KMS-11 (cell line): ENCODE measurements at regions not wholly inside any gene's neighbourhood (a gene's known extent, or its start where the extent isn't known, plus 50 kb on each side); places are given as distances from the start of the nearest gene placed in this dataset.

Source experiments
- H2AFZ ChIP-seq: fragments of 200-600 bp; sonication (generic); 2 replicates; pipeline ENCODE4 v1.6.1; 2016; ENCODE audit warnings: antibody characterized with exemption, mixed run types, low read depth
- H3K27ac ChIP-seq: fragments of 200-600 bp; sonication (generic); 2 replicates; pipeline ENCODE4 v1.6.1; 2016; ENCODE audit warnings: mild to moderate bottlenecking, mixed run types
- H3K27me3 ChIP-seq: fragments of 200-600 bp; sonication (generic); 2 replicates; pipeline ENCODE4 v1.6.1; 2017; ENCODE audit warnings: mild to moderate bottlenecking, low read depth, mixed run types, moderate library complexity; ENCODE audit not compliant: insufficient read depth
- H3K36me3 ChIP-seq: fragments of 200-600 bp; sonication (generic); 2 replicates; pipeline ENCODE4 v1.6.1; 2017; ENCODE audit warnings: mild to moderate bottlenecking, mixed run types; ENCODE audit not compliant: insufficient read depth
- H3K4me1 ChIP-seq: fragments of 200-600 bp; sonication (generic); 2 replicates; pipeline ENCODE4 v1.6.1; 2016; ENCODE audit warnings: mild to moderate bottlenecking, low read depth, mixed run types; ENCODE audit not compliant: poor library complexity, severe bottlenecking
- H3K4me2 ChIP-seq: fragments of 200-600 bp; sonication (generic); 2 replicates; pipeline ENCODE4 v1.7.0; 2016; ENCODE audit warnings: mild to moderate bottlenecking, mixed run types
- H3K4me3 ChIP-seq: fragments of 200-600 bp; sonication (generic); IDR thresholded peaks from 2 replicates; pipeline ENCODE4 v1.6.1; 2017; ENCODE audit warnings: low read depth, low read length, mixed read lengths; ENCODE audit not compliant: insufficient read depth
- H3K79me2 ChIP-seq: fragments of 200-600 bp; sonication (generic); 2 replicates; pipeline ENCODE4 v1.6.1; 2016; ENCODE audit warnings: low read depth, mixed run types; ENCODE audit not compliant: insufficient read depth
- H3K9ac ChIP-seq: fragments of 200-600 bp; sonication (generic); 2 replicates; pipeline ENCODE4 v1.6.1; 2016; ENCODE audit warnings: mild to moderate bottlenecking, mixed run types
- H4K20me1 ChIP-seq: fragments of 200-600 bp; sonication (generic); 2 replicates; pipeline ENCODE4 v1.6.1; 2016; ENCODE audit warnings: mild to moderate bottlenecking, mixed run types; ENCODE audit not compliant: insufficient read depth
- TF ChIP-seq, protein P1 (sequence below): fragments of 200-600 bp; sonication (generic); conservative IDR thresholded peaks from 2 replicates; pipeline ENCODE4 v1.6.1; 2017; ENCODE audit warnings: low read depth, mild to moderate bottlenecking, antibody characterized with exemption, low read length, moderate library complexity, mixed read lengths

DNA sequence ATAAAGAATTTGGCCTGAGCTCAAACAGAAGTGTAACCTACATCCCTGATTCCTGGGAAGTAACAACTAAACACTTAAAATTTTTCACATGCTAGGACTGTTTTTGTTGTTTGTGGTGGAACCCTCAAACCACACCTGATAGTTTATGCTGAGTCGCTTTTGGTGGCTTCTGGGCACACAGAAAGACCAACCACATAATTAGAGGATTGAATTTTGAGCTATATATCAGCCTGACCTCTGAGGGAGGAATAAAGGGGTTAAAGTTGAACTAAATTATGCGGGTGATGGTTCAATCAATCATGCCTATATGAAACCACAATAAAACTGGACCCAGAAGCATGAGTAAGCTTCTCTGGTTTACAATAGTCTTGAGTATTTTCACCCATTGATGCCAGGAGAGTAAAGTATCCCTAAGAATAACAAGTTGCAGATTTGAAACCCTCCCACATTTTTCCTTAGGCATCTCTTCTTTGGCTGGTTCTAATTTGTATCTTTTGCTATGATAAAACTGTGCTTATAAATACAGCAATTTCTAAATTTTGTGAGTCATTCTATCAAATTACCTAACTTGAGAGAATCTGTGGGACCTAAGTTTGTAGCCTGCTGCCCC lies 1304.5 kb upstream of the GBE1 start:
- Histone ChIP-seq H3K36me3 (no peaks in the 10 kb centered on the region), H3K27ac (no peak overlapping the region), H4K20me1 (no peaks in the 10 kb centered on the region), H3K4me3 (no peak overlapping the region), H3K27me3 (no peaks in the 10 kb centered on the region), H2AFZ (no peak overlapping the region), H3K9ac (no peak overlapping the region), H3K4me2 (peak overlapping the region; percentile 29), H3K79me2 (no peaks in the 10 kb centered on the region), H3K4me1 (peaks cover 18% of the 10 kb centered on the region)
- TF ChIP-seq, protein P1, sequence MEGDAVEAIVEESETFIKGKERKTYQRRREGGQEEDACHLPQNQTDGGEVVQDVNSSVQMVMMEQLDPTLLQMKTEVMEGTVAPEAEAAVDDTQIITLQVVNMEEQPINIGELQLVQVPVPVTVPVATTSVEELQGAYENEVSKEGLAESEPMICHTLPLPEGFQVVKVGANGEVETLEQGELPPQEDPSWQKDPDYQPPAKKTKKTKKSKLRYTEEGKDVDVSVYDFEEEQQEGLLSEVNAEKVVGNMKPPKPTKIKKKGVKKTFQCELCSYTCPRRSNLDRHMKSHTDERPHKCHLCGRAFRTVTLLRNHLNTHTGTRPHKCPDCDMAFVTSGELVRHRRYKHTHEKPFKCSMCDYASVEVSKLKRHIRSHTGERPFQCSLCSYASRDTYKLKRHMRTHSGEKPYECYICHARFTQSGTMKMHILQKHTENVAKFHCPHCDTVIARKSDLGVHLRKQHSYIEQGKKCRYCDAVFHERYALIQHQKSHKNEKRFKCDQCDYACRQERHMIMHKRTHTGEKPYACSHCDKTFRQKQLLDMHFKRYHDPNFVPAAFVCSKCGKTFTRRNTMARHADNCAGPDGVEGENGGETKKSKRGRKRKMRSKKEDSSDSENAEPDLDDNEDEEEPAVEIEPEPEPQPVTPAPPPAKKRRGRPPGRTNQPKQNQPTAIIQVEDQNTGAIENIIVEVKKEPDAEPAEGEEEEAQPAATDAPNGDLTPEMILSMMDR: no peak

- Histone ChIP-seq H3K79me2 (no peaks in the 10 kb centered on the region), H3K27me3 (no peaks in the 10 kb centered on the region), H4K20me1 (no peaks in the 10 kb centered on the region), H3K36me3 (no peaks in the 10 kb centered on the region), H3K4me2 (no peak overlapping the region), H3K4me1 (peaks cover 18% of the 10 kb centered on the region), H3K27ac (no peak overlapping the region), H2AFZ (no peak overlapping the region), H3K9ac (no peak overlapping the region), H3K4me3 (no peak overlapping the region)
- TF ChIP-seq, protein P1: no peak
Measured at GRCh38 chr3:83063446-83063845, 1302.0 kb upstream of the GBE1 start.

- Histone ChIP-seq H3K36me3 (no peaks in the 10 kb centered on the region), H4K20me1 (no peaks in the 10 kb centered on the region), H3K27ac (no peak overlapping the region), H3K9ac (no peak overlapping the region), H3K27me3 (no peaks in the 10 kb centered on the region), H3K4me1 (no peaks in the 10 kb centered on the region), H3K79me2 (no peaks in the 10 kb centered on the region), H3K4me3 (no peak overlapping the region), H3K4me2 (no peak overlapping the region), H2AFZ (no peak overlapping the region)
- TF ChIP-seq, protein P1: no peak
Measured at GRCh38 chr3:83048556-83048955, 1287.1 kb upstream of the GBE1 start.

DNA sequence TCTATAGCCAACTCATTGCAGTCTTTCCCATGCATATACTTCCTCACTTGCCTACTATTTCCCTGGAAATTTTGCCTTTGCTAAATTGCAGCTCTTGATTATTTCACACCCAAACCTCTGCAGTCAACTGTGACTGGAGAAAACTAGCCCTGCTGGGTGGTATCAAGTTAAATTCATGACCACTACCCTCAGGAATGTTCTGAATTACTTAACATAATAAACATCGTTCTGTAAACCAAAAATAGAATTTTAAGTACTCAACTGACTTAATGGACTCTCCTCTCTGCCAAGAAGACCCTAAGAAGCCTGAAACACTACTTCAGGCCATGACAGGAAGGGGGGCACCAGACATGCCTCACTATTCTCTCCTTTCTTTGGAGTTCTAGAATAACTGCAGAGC lies 1278.0 kb upstream of the GBE1 start:
- Histone ChIP-seq H3K79me2 (no peaks in the 10 kb centered on the region), H3K4me1 (no peaks in the 10 kb centered on the region), H2AFZ (no peak overlapping the region), H3K27me3 (no peaks in the 10 kb centered on the region), H3K27ac (no peak overlapping the region), H4K20me1 (no peaks in the 10 kb centered on the region), H3K36me3 (no peaks in the 10 kb centered on the region), H3K4me3 (no peak overlapping the region), H3K9ac (no peak overlapping the region), H3K4me2 (no peak overlapping the region)
- TF ChIP-seq, protein P1: no peak
